HCT116 (cell line): ENCODE measurements at regions not wholly inside any gene's neighbourhood (a gene's known extent, or its start where the extent isn't known, plus 50 kb on each side); places are given as distances from the start of the nearest gene placed in this dataset.
"Not testable (repeated sequence)": the region's sequence is repeated elsewhere in the genome, so short reads cannot be mapped to it uniquely, and the experiment has no call there.

Source experiments
- ATAC-seq: fragments of 200-7000 bp; cut with Tn5 transposase; 2 replicates; pipeline ENCODE4 v1.9.1; 2020; ENCODE audit warnings: mild to moderate bottlenecking, moderate library complexity
- BruUV-seq: library from RNA; stranded (reverse); fragments of 400-500 nt; replicated peaks from 2 replicates; lab custom pipeline; 2021; lab: Mats Ljungman, UMichigan
- CTCF ChIA-PET: fragments of 300-600 bp; sonication (Branson Sonifier 250); formaldehyde crosslinking; loops from one replicate; lab custom pipeline; 2021; ENCODE audit warnings: antibody characterized with exemption; lab: Charles Lee
- POLR2A ChIA-PET: fragments of 300-600, 350-600 bp; sonication (Branson Sonifier 250); formaldehyde crosslinking; loops from one replicate; lab custom pipeline; 2021; ENCODE audit warnings: antibody characterized with exemption; lab: Charles Lee
- RAD21 ChIA-PET, 2 experiments: fragments of 300-600 bp; sonication (Branson Sonifier 250); formaldehyde crosslinking; loops; one replicate each; lab custom pipeline; 2023; ENCODE audit warnings: low total read pairs in 2 of 2; ENCODE audit not compliant: uncharacterized antibody in 2 of 2, unreplicated experiment in 2 of 2, low non-redundant PET in 1 of 2; lab: Charles Lee
- DNase-seq: peaks from one replicate; pipeline ENCODE4 v3.0.0-alpha.2; 2010; ENCODE audit warnings: low read depth, low spot score
- H2AFZ ChIP-seq: fragments of 200-600 bp; shearing (Covaris generic), sonication (generic); 2 replicates; pipeline ENCODE4 v1.6.1; 2017; ENCODE audit warnings: low read depth, mixed run types, mixed read lengths, antibody characterized with exemption, low read length; ENCODE audit not compliant: poor library complexity, severe bottlenecking
- H3K27ac ChIP-seq: 2 replicates; pipeline ENCODE4 v1.5.1; 2012; ENCODE audit warnings: low read depth, low read length
- H3K27me3 ChIP-seq: fragments of 200-600 bp; sonication (generic); 2 replicates; pipeline ENCODE4 v1.6.1; 2016; ENCODE audit warnings: mixed run types, low read length, mixed read lengths; ENCODE audit not compliant: insufficient read depth
- H3K36me3 ChIP-seq, 2 experiments: fragments of 200-500 bp in 1 of 2; fragments of 200-600 bp in 1 of 2; sonication (Bioruptor generic) in 1 of 2; sonication (generic) in 1 of 2; 2 replicates each; pipeline versions ENCODE4 v1.5.1 to v1.6.1; 2014 to 2016; ENCODE audit warnings: low read length in 2 of 2, inconsistent platforms in 1 of 2, mixed read lengths in 1 of 2, mixed run types in 1 of 2; ENCODE audit not compliant: insufficient read depth in 2 of 2, control insufficient read depth in 1 of 2
- H3K4me1 ChIP-seq, 2 experiments: fragments of 200-600 bp in 1 of 2; sonication (generic) in 1 of 2; 2 replicates each; pipeline versions ENCODE4 v1.5.1 to v1.6.1; 2012 to 2017; ENCODE audit warnings: low read length in 2 of 2, inconsistent platforms in 1 of 2, mild to moderate bottlenecking in 1 of 2, mixed read lengths in 1 of 2, mixed run types in 1 of 2, moderate library complexity in 1 of 2; ENCODE audit not compliant: insufficient read depth in 2 of 2, control insufficient read depth in 1 of 2
- H3K4me2 ChIP-seq: fragments of 200-600 bp; sonication (generic); 2 replicates; pipeline ENCODE4 v1.6.1; 2017; ENCODE audit warnings: mixed run types, low read length, mixed read lengths
- H3K4me3 ChIP-seq, 2 experiments: fragments of 200-600 bp in 1 of 2; sonication (generic) in 1 of 2; replicated peaks in 1 of 2; 2 replicates each; pipeline ENCODE4 v1.5.1; 2011 to 2016; ENCODE audit warnings: low read length in 2 of 2, control low read depth in 1 of 2, low read depth in 1 of 2, mild to moderate bottlenecking in 1 of 2, mixed read lengths in 1 of 2, mixed run types in 1 of 2
- H3K79me2 ChIP-seq: fragments of 200-600 bp; sonication (generic); 2 replicates; pipeline ENCODE4 v1.6.1; 2017; ENCODE audit warnings: mild to moderate bottlenecking, mixed run types, low read length, moderate library complexity, mixed read lengths; ENCODE audit not compliant: insufficient read depth
- H3K9ac ChIP-seq: fragments of 200-600 bp; sonication (generic); 2 replicates; pipeline ENCODE4 v1.6.1; 2016; ENCODE audit warnings: low read length, mixed read lengths
- H3K9me2 ChIP-seq: fragments of 200-600 bp; sonication (generic), shearing (Covaris generic); 2 replicates; pipeline ENCODE4 v1.6.1; 2017; ENCODE audit warnings: mixed run types, mild to moderate bottlenecking, moderate library complexity; ENCODE audit not compliant: insufficient read depth
- H3K9me3 ChIP-seq, 2 experiments: fragments of 200-500 bp in 1 of 2; fragments of 200-600 bp in 1 of 2; sonication (Bioruptor generic) in 1 of 2; sonication (generic) in 1 of 2; 2 replicates each; pipeline ENCODE4 v1.6.1; 2014 to 2017; ENCODE audit warnings: low read length in 2 of 2, mixed read lengths in 2 of 2, inconsistent platforms in 1 of 2, low read depth in 1 of 2, mild to moderate bottlenecking in 1 of 2, mixed run types in 1 of 2, moderate library complexity in 1 of 2; ENCODE audit not compliant: control insufficient read depth in 1 of 2, insufficient read depth in 1 of 2
- H4K20me1 ChIP-seq: fragments of 200-600 bp; sonication (generic), shearing (Covaris generic); 2 replicates; pipeline ENCODE4 v1.6.1; 2017; ENCODE audit warnings: mixed run types, mild to moderate bottlenecking, moderate library complexity; ENCODE audit not compliant: insufficient read depth
- ATF3 ChIP-seq: IDR thresholded peaks from 2 replicates; pipeline ENCODE4 v1.6.1; 2012
- FOSL1 ChIP-seq: IDR thresholded peaks from 2 replicates; pipeline ENCODE4 v1.6.1; 2012; ENCODE audit warnings: low read depth
- JUND ChIP-seq: IDR thresholded peaks from 2 replicates; pipeline ENCODE4 v1.6.1; 2012
- POLR2A ChIP-seq: IDR thresholded peaks from 2 replicates; pipeline ENCODE4 v1.7.0; 2011; ENCODE audit warnings: borderline replicate concordance; ENCODE audit not compliant: insufficient read depth, insufficient read length; ENCODE audit errors: extremely low read depth
- ZBTB33 ChIP-seq: IDR thresholded peaks from 2 replicates; pipeline ENCODE4 v1.6.1; 2011; ENCODE audit warnings: mild to moderate bottlenecking, low read length, moderate library complexity; ENCODE audit not compliant: insufficient replicate concordance; ENCODE audit errors: extremely low read depth
- ZNF274 ChIP-seq: fragments of 200-500 bp; sonication (Bioruptor generic); IDR thresholded peaks from 2 replicates; pipeline ENCODE4 v1.6.1; 2014; ENCODE audit warnings: mild to moderate bottlenecking, low read depth, low read length, inconsistent platforms
- intact Hi-C: fragments of 100-400 bp; cut with micrococcal nuclease; formaldehyde crosslinking; loops from 2 replicates; pipeline ENCODE4 v1.10.0; 2022

GRCh38 chrY:12374588-12374987, 326.4 kb upstream of the USP9Y start:
- RAD21 ChIA-PET, BruUV-seq, H3K36me3 ChIP-seq, H3K27ac ChIP-seq, H3K9me2 ChIP-seq, intact Hi-C loops, H3K4me2 ChIP-seq, CTCF ChIA-PET, POLR2A ChIA-PET, DNase-seq, H3K9ac ChIP-seq, H4K20me1 ChIP-seq, ATAC-seq, H2AFZ ChIP-seq, H3K4me3 ChIP-seq, H3K79me2 ChIP-seq, H3K4me1 ChIP-seq, H3K27me3 ChIP-seq, H3K9me3 ChIP-seq: not testable (repeated sequence)

- CTCF ChIA-PET, RAD21 ChIA-PET, H3K36me3 ChIP-seq, intact Hi-C loops, BruUV-seq, DNase-seq, H4K20me1 ChIP-seq, H3K79me2 ChIP-seq, POLR2A ChIA-PET, H3K27me3 ChIP-seq, H3K9me3 ChIP-seq, H3K27ac ChIP-seq, H3K4me3 ChIP-seq, H2AFZ ChIP-seq, H3K4me2 ChIP-seq, ATAC-seq, H3K9ac ChIP-seq, H3K4me1 ChIP-seq, H3K9me2 ChIP-seq: not testable (repeated sequence)
These were observed 309.1 kb upstream of the USP9Y start for GRCh38 chrY:12391655-12392559.

GRCh38 chrY:12393190-12393589, 307.8 kb upstream of the USP9Y start:
- RAD21 ChIA-PET = no interaction called here
- TF ChIP-seq ATF3 (no peak), ZBTB33 (no peak), FOSL1 (no peak), JUND (no peak), ZNF274 (no peak), POLR2A (no peak)

More at GRCh38 chrY:12393190-12393589, 307.8 kb upstream of the USP9Y start:
- Histone ChIP-seq H3K4me1 (no peaks in the 10 kb centered on the region), H3K36me3 (no peaks in the 10 kb centered on the region), H3K9ac (no peak overlapping the region), H3K27me3 (no peaks in the 10 kb centered on the region), H3K4me3 (no peak overlapping the region), H4K20me1 (no peaks in the 10 kb centered on the region), H3K9me3 (no peaks in the 10 kb centered on the region), H3K79me2 (no peaks in the 10 kb centered on the region), H3K4me2 (no peak overlapping the region), H3K9me2 (no peaks in the 10 kb centered on the region), H3K27ac (no peak overlapping the region), H2AFZ (no peak overlapping the region)
- ChIA-PET CTCF (no interaction called here), POLR2A (no interaction called here)
- DNase-seq (no peak), ATAC-seq (no peak)
- intact Hi-C loops = no loop called here
- no TSS peak for BruUV-seq
